ENCODE measurements at regions not wholly inside any gene's neighbourhood (a gene's known extent, or its start where the extent isn't known, plus 50 kb on each side); places are given as distances from the start of the nearest gene placed in this dataset.

DNA sequence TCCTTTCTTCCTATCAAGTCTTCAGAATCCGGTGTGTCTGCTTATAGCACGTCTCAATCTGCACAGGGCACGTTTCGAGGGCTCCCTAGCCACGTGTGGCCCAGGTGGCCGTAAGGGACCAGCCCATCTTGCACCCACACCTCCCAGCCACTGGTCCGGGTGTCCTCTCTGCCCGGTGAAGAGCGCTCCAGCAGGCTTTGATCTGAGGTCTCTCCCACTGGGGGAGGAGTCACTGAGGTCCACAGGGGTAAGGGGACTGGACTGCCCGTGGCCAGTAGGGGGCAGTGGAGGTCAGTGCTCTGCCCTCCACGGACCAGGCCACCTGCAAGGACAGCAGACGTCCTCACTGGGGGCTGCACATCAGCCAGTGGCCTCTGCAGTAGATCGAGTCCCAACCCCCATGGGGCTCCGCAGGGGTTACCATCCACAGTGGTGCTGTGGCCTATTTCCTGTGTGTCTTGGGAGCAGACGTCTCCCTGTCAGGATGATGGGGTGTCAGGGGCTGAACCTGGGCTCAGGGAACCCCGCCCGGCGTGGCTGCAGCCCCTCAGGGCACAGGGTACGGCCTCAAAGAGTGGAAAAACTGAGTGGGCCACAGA is 204.1 kb upstream of the CIBAR2 start (continued):
- no peak for TF ChIP-seq RORA (CRISPR knock-in tag; IDR thresholded peaks at IDR 0.05)
- no peak for TF ChIP-seq ELF1 (CRISPR knock-in tag; IDR thresholded peaks at IDR 0.05)
- TF ChIP-seq NR2C2 (CRISPR knock-in tag; IDR thresholded peaks at IDR 0.05; ENCODE audit: borderline replicate concordance), result 0 out of 2 replicates have a peak, but pooled peaks have one; percentile 40
- TF ChIP-seq ZNF253 (CRISPR knock-in tag; IDR thresholded peaks at IDR 0.05; ENCODE audit: borderline replicate concordance), result no peak
- TF ChIP-seq ZNF232 (CRISPR knock-in tag; IDR thresholded peaks at IDR 0.05; ENCODE audit: borderline replicate concordance), result peak; percentile 46; the same call in 1 of the 2 replicates
- TF ChIP-seq, protein P1, sequence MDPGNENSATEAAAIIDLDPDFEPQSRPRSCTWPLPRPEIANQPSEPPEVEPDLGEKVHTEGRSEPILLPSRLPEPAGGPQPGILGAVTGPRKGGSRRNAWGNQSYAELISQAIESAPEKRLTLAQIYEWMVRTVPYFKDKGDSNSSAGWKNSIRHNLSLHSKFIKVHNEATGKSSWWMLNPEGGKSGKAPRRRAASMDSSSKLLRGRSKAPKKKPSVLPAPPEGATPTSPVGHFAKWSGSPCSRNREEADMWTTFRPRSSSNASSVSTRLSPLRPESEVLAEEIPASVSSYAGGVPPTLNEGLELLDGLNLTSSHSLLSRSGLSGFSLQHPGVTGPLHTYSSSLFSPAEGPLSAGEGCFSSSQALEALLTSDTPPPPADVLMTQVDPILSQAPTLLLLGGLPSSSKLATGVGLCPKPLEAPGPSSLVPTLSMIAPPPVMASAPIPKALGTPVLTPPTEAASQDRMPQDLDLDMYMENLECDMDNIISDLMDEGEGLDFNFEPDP (CRISPR knock-in tag; conservative IDR thresholded peaks at IDR 0.05), result peak; percentile 92; the same call in 1 of the 2 replicates
- TF ChIP-seq, protein P2, sequence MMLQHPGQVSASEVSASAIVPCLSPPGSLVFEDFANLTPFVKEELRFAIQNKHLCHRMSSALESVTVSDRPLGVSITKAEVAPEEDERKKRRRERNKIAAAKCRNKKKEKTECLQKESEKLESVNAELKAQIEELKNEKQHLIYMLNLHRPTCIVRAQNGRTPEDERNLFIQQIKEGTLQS (CRISPR knock-in tag; IDR thresholded peaks at IDR 0.05), result 0 out of 2 replicates have a peak, but pooled peaks have one; percentile 38
- TF ChIP-seq, protein P3, sequence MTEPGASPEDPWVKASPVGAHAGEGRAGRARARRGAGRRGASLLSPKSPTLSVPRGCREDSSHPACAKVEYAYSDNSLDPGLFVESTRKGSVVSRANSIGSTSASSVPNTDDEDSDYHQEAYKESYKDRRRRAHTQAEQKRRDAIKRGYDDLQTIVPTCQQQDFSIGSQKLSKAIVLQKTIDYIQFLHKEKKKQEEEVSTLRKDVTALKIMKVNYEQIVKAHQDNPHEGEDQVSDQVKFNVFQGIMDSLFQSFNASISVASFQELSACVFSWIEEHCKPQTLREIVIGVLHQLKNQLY (CRISPR knock-in tag; IDR thresholded peaks at IDR 0.05), result no peak
- TF ChIP-seq ZNF343 (CRISPR knock-in tag; IDR thresholded peaks at IDR 0.05), result peak; percentile 61; the same call in 1 of the 2 replicates
- TF ChIP-seq ZNF674 (CRISPR knock-in tag; IDR thresholded peaks at IDR 0.05; ENCODE audit: low read depth), result no peak
- TF ChIP-seq, protein P4, sequence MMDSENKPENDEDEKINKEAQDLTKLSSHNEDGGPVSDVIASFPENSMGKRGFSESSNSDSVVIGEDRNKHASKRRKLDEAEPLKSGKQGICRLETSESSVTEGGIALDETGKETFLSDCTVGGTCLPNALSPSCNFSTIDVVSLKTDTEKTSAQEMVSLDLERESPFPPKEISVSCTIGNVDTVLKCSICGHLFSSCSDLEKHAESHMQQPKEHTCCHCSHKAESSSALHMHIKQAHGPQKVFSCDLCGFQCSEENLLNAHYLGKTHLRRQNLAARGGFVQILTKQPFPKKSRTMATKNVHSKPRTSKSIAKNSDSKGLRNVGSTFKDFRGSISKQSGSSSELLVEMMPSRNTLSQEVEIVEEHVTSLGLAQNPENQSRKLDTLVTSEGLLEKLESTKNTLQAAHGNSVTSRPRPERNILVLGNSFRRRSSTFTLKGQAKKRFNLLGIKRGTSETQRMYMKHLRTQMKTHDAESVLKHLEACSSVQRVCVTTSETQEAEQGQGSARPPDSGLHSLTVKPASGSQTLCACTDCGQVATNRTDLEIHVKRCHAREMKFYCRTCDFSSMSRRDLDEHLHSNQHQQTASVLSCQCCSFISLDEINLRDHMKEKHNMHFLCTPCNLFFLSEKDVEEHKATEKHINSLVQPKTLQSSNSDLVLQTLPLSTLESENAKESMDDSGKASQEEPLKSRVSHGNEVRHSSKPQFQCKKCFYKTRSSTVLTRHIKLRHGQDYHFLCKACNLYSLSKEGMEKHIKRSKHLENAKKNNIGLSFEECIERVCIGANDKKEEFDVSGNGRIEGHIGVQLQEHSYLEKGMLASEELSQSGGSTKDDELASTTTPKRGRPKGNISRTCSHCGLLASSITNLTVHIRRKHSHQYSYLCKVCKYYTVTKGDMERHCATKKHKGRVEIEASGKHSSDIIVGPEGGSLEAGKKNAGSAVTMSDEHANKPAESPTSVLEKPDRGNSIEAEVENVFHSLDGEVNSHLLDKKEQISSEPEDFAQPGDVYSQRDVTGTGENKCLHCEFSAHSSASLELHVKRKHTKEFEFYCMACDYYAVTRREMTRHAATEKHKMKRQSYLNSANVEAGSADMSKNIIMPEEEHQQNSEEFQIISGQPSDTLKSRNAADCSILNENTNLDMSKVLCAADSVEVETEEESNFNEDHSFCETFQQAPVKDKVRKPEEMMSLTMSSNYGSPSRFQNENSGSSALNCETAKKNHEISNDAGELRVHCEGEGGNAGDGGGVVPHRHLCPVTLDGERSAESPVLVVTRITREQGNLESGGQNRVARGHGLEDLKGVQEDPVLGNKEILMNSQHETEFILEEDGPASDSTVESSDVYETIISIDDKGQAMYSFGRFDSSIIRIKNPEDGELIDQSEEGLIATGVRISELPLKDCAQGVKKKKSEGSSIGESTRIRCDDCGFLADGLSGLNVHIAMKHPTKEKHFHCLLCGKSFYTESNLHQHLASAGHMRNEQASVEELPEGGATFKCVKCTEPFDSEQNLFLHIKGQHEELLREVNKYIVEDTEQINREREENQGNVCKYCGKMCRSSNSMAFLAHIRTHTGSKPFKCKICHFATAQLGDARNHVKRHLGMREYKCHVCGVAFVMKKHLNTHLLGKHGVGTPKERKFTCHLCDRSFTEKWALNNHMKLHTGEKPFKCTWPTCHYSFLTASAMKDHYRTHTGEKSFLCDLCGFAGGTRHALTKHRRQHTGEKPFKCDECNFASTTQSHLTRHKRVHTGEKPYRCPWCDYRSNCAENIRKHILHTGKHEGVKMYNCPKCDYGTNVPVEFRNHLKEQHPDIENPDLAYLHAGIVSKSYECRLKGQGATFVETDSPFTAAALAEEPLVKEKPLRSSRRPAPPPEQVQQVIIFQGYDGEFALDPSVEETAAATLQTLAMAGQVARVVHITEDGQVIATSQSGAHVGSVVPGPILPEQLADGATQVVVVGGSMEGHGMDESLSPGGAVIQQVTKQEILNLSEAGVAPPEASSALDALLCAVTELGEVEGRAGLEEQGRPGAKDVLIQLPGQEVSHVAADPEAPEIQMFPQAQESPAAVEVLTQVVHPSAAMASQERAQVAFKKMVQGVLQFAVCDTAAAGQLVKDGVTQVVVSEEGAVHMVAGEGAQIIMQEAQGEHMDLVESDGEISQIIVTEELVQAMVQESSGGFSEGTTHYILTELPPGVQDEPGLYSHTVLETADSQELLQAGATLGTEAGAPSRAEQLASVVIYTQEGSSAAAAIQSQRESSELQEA (CRISPR knock-in tag; IDR thresholded peaks at IDR 0.05; ENCODE audit: not compliant biosample characterization), result peak; percentile 23
- TF ChIP-seq, protein P5, sequence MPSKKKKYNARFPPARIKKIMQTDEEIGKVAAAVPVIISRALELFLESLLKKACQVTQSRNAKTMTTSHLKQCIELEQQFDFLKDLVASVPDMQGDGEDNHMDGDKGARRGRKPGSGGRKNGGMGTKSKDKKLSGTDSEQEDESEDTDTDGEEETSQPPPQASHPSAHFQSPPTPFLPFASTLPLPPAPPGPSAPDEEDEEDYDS (CRISPR knock-in tag; IDR thresholded peaks at IDR 0.05), result peak; percentile 43; the same call in 1 of the 2 replicates
- TF ChIP-seq TBL1XR1 (IDR thresholded peaks at IDR 0.05; ENCODE audit: borderline replicate concordance, low read length, partially characterized antibody), result no peak
- no peak for TF ChIP-seq CHD4 (IDR thresholded peaks at IDR 0.05; ENCODE audit: borderline replicate concordance, low read length)
- TF ChIP-seq JARID2 (CRISPR knock-in tag; IDR thresholded peaks at IDR 0.05; ENCODE audit: insufficient replicate concordance), result no peak
- TF ChIP-seq REL (CRISPR knock-in tag; conservative IDR thresholded peaks at IDR 0.05), result no peak
- TF ChIP-seq ZNF292 (CRISPR knock-in tag; IDR thresholded peaks at IDR 0.05; ENCODE audit: borderline replicate concordance, low read depth), result peak; percentile 47; the same call in 1 of the 2 replicates
- peak; percentile 65; the same call in 1 of the 2 replicates for TF ChIP-seq HES4 (CRISPR knock-in tag; IDR thresholded peaks at IDR 0.05; ENCODE audit: borderline replicate concordance)
- TF ChIP-seq TCF7 (IDR thresholded peaks at IDR 0.05; ENCODE audit: low read depth), result peak; percentile 56; the same call in 1 of the 2 replicates
